HEK293T (cell line): ENCODE measurements at regions not wholly inside any gene's neighbourhood (a gene's known extent, or its start where the extent isn't known, plus 50 kb on each side); places are given as distances from the start of the nearest gene placed in this dataset.

Experiments
- BHLHE40 ChIP-seq: fragments of 450-650 bp; IDR thresholded peaks from 2 replicates; pipeline ENCODE4 v1.6.1; 2016; ENCODE audit warnings: mild to moderate bottlenecking, moderate library complexity, borderline replicate concordance
- ELF4 ChIP-seq: fragments of 450-650 bp; IDR thresholded peaks from 2 replicates; pipeline ENCODE4 v1.6.1; 2017; ENCODE audit warnings: antibody characterized with exemption
- FOXA1 ChIP-seq: fragments of 450-650 bp; IDR thresholded peaks from 2 replicates; pipeline ENCODE4 v1.6.1; 2016; ENCODE audit warnings: mild to moderate bottlenecking
- FOXM1 ChIP-seq: fragments of 450-650 bp; IDR thresholded peaks from 2 replicates; pipeline ENCODE4 v1.6.1; 2017; ENCODE audit warnings: mild to moderate bottlenecking, borderline replicate concordance
- HDGF ChIP-seq: fragments of 450-650 bp; IDR thresholded peaks from 2 replicates; pipeline ENCODE4 v1.6.1; 2017; ENCODE audit warnings: antibody characterized with exemption, borderline replicate concordance
- L3MBTL2 ChIP-seq: fragments of 450-650 bp; conservative IDR thresholded peaks from 2 replicates; pipeline ENCODE4 v1.6.1; 2016; ENCODE audit warnings: mild to moderate bottlenecking
- SP1 ChIP-seq: fragments of 450-650 bp; IDR thresholded peaks from 2 replicates; pipeline ENCODE4 v1.6.1; 2017
- SUZ12 ChIP-seq: fragments of 450-650 bp; IDR thresholded peaks from 2 replicates; pipeline ENCODE4 v1.6.1; 2016; ENCODE audit warnings: mild to moderate bottlenecking
- TARDBP ChIP-seq: fragments of 450-650 bp; IDR thresholded peaks from 2 replicates; pipeline ENCODE4 v1.6.1; 2016

DNA sequence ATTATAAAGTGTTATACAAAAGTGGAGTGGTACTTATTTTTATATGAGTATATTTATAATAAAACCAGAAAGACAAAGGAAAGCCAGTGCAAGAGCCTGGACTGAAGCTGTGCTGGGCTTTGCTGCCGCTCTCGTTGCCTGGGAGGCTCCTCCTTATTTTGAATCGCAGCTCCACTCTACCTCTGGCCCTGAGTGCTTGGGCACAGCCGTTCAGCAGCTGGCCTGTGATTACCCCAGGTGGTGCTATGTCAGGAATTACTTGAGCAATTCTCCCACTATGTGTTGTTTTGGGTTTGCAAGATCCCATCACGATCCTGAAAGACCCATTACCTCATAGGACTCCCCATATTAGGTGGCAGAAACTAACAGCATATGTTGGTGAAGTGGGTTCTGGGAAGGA lies 53.0 kb upstream of the LCLAT1 start:
- TF ChIP-seq L3MBTL2 (no peak), HDGF (no peak), ELF4 (no peak), SUZ12 (no peak), SP1 (no peak), FOXM1 (no peak), BHLHE40 (no peak), TARDBP (no peak), FOXA1 (no peak)
